CD4-positive, alpha-beta T cell (primary cell): ENCODE measurements at regions not wholly inside any gene's neighbourhood (a gene's known extent, or its start where the extent isn't known, plus 50 kb on each side); places are given as distances from the start of the nearest gene placed in this dataset.

Experiments used
- ATAC-seq: fragments of 200-7000 bp; cut with Tn5 transposase; one replicate; pipeline ENCODE4 v1.10.0; 2022; ENCODE audit warnings: mild to moderate bottlenecking; ENCODE audit not compliant: poor library complexity
- CTCF ChIA-PET: fragments of 350-600 bp; sonication (Branson Sonifier 250); formaldehyde crosslinking; loops from one replicate; lab custom pipeline; 2021; ENCODE audit warnings: antibody characterized with exemption, inconsistent platforms; lab: Charles Lee
- POLR2A ChIA-PET: fragments of 350-600 bp; sonication (Branson Sonifier 250); formaldehyde crosslinking; loops from one replicate; lab custom pipeline; 2021; ENCODE audit warnings: antibody characterized with exemption, inconsistent platforms; lab: Charles Lee
- DNase-seq, 14 experiments: peaks; one replicate each; pipeline ENCODE4 v3.0.0-alpha.2; 2013 to 2020; ENCODE audit warnings: mixed read lengths in 2 of 14
- H3K27ac ChIP-seq, 2 donors: one replicate each; pipeline versions ENCODE4 v1.5.1 to v1.7.0; 2013; ENCODE audit warnings: low read length in 2 of 2, low read depth in 1 of 2, mild to moderate bottlenecking in 1 of 2
- H3K27me3 ChIP-seq, 2 experiments: 1 replicate in 1 of 2; 2 replicates in 1 of 2; pipeline versions ENCODE4 v1.6.1 to v1.7.0; 2013; ENCODE audit warnings: low read length in 2 of 2, control low read depth in 1 of 2, mild to moderate bottlenecking in 1 of 2, moderate library complexity in 1 of 2; ENCODE audit not compliant: insufficient read depth in 2 of 2, control insufficient read depth in 1 of 2
- H3K36me3 ChIP-seq: one replicate; pipeline ENCODE4 v1.6.1; 2013; ENCODE audit warnings: low read length, control low read depth; ENCODE audit not compliant: insufficient read depth
- H3K4me1 ChIP-seq: one replicate; pipeline ENCODE4 v1.6.1; 2013; ENCODE audit warnings: low read length, control low read depth; ENCODE audit not compliant: insufficient read depth
- H3K4me3 ChIP-seq: one replicate; pipeline ENCODE4 v1.5.1; 2013; ENCODE audit warnings: mild to moderate bottlenecking, low read length, moderate library complexity
- H3K9me3 ChIP-seq, 2 experiments: 1 replicate in 1 of 2; 2 replicates in 1 of 2; pipeline versions ENCODE4 v1.6.1 to v1.7.0; 2013; ENCODE audit warnings: low read length in 2 of 2, mild to moderate bottlenecking in 2 of 2, control low read depth in 1 of 2, moderate library complexity in 1 of 2; ENCODE audit not compliant: control insufficient read depth in 1 of 2, insufficient read depth in 1 of 2
- H3K27ac Mint-ChIP-seq: one replicate; pipeline ENCODE4 v1.8.0; 2020; ENCODE audit warnings: mixed read lengths
- H3K27me3 Mint-ChIP-seq: one replicate; pipeline ENCODE4 v1.8.0; 2021; ENCODE audit warnings: mixed read lengths
- H3K36me3 Mint-ChIP-seq: one replicate; pipeline ENCODE4 v1.8.0; 2021; ENCODE audit warnings: low read depth, mixed read lengths
- H3K4me1 Mint-ChIP-seq: one replicate; pipeline ENCODE4 v1.8.0; 2021; ENCODE audit warnings: low read depth, mixed read lengths
- H3K4me3 Mint-ChIP-seq: one replicate; pipeline ENCODE4 v1.8.0; 2020; ENCODE audit warnings: mild to moderate bottlenecking, mixed read lengths
- H3K9me3 Mint-ChIP-seq: one replicate; pipeline ENCODE4 v1.8.0; 2020; ENCODE audit warnings: mixed read lengths
- CTCF ChIP-seq: fragments of 200-600 bp; IDR thresholded peaks from one replicate; pipeline ENCODE4 v1.8.0; 2022; ENCODE audit warnings: antibody characterized with exemption, mild to moderate bottlenecking
- intact Hi-C, 2 experiments: fragments of 100-400 bp; cut with DNase I in 1 of 2; cut with micrococcal nuclease in 1 of 2; formaldehyde crosslinking; loops; one replicate each; pipeline versions ENCODE4 v1.15.1 to v1.9.0; 2023 to 2025; cut with DNase I, micrococcal nuclease

GRCh38 chr9:31304576-31304975, 1079.9 kb upstream of the ACO1 start:
- H3K27me3 ChIP-seq, result no peaks in the 10 kb centered on the region
- no peak overlapping the region for H3K27ac Mint-ChIP-seq
- ChIA-PET POLR2A (interaction anchor here (0.8 kb wide), 1 partner anchor 42 kb away, joined by 6 read pairs; no protein-coding TSS in a partner anchor), CTCF (no interaction called here)
- H3K4me1 ChIP-seq, result no peaks in the 10 kb centered on the region
- no peaks in the 10 kb centered on the region for H3K36me3 ChIP-seq
- H3K27ac ChIP-seq, result no peak overlapping the region
- ATAC-seq, result no peak
- H3K9me3 Mint-ChIP-seq, result no peaks in the 10 kb centered on the region
- no peak for DNase-seq
- no peaks in the 10 kb centered on the region for H3K27me3 Mint-ChIP-seq
- intact Hi-C loops, result loop anchor here in 1 of 2 experiments (5.0 kb wide), 1 partner anchor 187 kb away; no protein-coding TSS in a partner anchor
- peaks cover 6% of the 10 kb centered on the region for H3K36me3 Mint-ChIP-seq
- TF ChIP-seq CTCF, result no peak
- H3K9me3 ChIP-seq, result no peaks in the 10 kb centered on the region
- no peak overlapping the region for H3K4me3 Mint-ChIP-seq
- H3K4me3 ChIP-seq, result no peak overlapping the region
- H3K4me1 Mint-ChIP-seq, result peaks cover 33% of the 10 kb centered on the region

GRCh38 chr9:31314241-31314640, 1070.2 kb upstream of the ACO1 start:
- Histone ChIP-seq H3K4me1 (no peaks in the 10 kb centered on the region), H3K36me3 (no peaks in the 10 kb centered on the region), H3K27ac (no peak overlapping the region), H3K27me3 (no peaks in the 10 kb centered on the region), H3K4me3 (no peak overlapping the region), H3K9me3 (no peaks in the 10 kb centered on the region)
- Mint-ChIP-seq H3K27me3 (no peaks in the 10 kb centered on the region), H3K27ac (no peak overlapping the region), H3K4me1 (peaks cover 12% of the 10 kb centered on the region), H3K9me3 (peaks cover 4% of the 10 kb centered on the region), H3K4me3 (no peak overlapping the region), H3K36me3 (no peaks in the 10 kb centered on the region)
- no peak for ATAC-seq
- POLR2A ChIA-PET, result no interaction called here
- CTCF ChIA-PET, result no interaction called here
- TF ChIP-seq CTCF, result no peak
- intact Hi-C loops, result no loop called here
- no peak for DNase-seq

GRCh38 chr9:31320494-31320893, 1063.9 kb upstream of the ACO1 start:
- Mint-ChIP-seq H3K27me3 (no peaks in the 10 kb centered on the region), H3K4me3 (no peak overlapping the region), H3K4me1 (peaks cover 30% of the 10 kb centered on the region), H3K27ac (no peak overlapping the region), H3K9me3 (no peaks in the 10 kb centered on the region), H3K36me3 (no peaks in the 10 kb centered on the region)
- no peak overlapping the region for H3K4me3 ChIP-seq
- H3K27me3 ChIP-seq, result no peaks in the 10 kb centered on the region
- ATAC-seq, result no peak
- no peak for DNase-seq
- H3K36me3 ChIP-seq, result no peaks in the 10 kb centered on the region
- H3K4me1 ChIP-seq, result peaks cover 16% of the 10 kb centered on the region
- no peak for TF ChIP-seq CTCF
- POLR2A ChIA-PET, result interaction anchor here (1.3 kb wide), 1 partner anchor 27 kb away, joined by 4 read pairs; no protein-coding TSS in a partner anchor
- CTCF ChIA-PET, result no interaction called here
- H3K27ac ChIP-seq, result no peak overlapping the region
- H3K9me3 ChIP-seq, result peaks cover 0 to 9% of the 10 kb centered on the region in 2 experiments
- intact Hi-C loops, result loop anchor here (5.0 kb wide), 2 partner anchors 82 to 198 kb away; no protein-coding TSS in a partner anchor
